ENCODE measurements at regions not wholly inside any gene's neighbourhood (a gene's known extent, or its start where the extent isn't known, plus 50 kb on each side); places are given as distances from the start of the nearest gene placed in this dataset.
"Not testable (repeated sequence)": the region's sequence is repeated elsewhere in the genome, so short reads cannot be mapped to it uniquely, and the experiment has no call there.

DNA sequence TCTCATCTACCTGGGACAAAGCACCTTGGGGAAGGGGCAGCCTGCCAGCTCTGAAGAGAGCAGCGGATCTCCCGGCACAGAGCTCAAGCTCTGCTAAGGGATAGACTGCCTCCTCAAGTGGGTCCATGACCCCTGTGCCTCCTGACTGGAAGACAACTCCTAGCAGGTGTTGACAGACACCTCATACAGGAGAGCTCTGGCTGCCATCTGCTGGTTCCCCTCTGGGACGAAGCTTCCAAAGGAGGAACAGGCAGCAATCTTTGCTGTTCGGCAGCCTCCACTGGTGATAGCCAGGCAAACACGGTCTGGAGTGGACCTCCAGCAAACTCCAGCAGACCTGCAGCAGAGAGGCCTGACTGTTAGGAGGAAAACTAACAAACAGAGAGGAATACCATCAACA is 549.9 kb upstream of the LRATD1 start:
- Histone ChIP-seq H3K36me3 (no peaks in the 10 kb centered on the region), H3K27me3 (no peaks in the 10 kb centered on the region), H3K4me3 (no peak overlapping the region), H3K27ac (no peak overlapping the region), H3K9me3 (no peaks in the 10 kb centered on the region), H3K4me1 (no peaks in the 10 kb centered on the region)
- no peak for TF ChIP-seq POLR2A (IDR thresholded peaks at IDR 0.05)
- TF ChIP-seq, protein P1, sequence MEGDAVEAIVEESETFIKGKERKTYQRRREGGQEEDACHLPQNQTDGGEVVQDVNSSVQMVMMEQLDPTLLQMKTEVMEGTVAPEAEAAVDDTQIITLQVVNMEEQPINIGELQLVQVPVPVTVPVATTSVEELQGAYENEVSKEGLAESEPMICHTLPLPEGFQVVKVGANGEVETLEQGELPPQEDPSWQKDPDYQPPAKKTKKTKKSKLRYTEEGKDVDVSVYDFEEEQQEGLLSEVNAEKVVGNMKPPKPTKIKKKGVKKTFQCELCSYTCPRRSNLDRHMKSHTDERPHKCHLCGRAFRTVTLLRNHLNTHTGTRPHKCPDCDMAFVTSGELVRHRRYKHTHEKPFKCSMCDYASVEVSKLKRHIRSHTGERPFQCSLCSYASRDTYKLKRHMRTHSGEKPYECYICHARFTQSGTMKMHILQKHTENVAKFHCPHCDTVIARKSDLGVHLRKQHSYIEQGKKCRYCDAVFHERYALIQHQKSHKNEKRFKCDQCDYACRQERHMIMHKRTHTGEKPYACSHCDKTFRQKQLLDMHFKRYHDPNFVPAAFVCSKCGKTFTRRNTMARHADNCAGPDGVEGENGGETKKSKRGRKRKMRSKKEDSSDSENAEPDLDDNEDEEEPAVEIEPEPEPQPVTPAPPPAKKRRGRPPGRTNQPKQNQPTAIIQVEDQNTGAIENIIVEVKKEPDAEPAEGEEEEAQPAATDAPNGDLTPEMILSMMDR (IDR thresholded peaks at IDR 0.05 in 4 of 5, conservative IDR thresholded peaks at IDR 0.05 in 1 of 5): no peak
- DNase-seq (no peak), ATAC-seq (no peak)
- in situ Hi-C loops (cut with MboI; ENCODE audit: low sequenced_read_pairs in 4 of 4): no loop called here
- intact Hi-C loops (cut with DNase I; ENCODE audit: low total_unique reads): no loop called here

DNA sequence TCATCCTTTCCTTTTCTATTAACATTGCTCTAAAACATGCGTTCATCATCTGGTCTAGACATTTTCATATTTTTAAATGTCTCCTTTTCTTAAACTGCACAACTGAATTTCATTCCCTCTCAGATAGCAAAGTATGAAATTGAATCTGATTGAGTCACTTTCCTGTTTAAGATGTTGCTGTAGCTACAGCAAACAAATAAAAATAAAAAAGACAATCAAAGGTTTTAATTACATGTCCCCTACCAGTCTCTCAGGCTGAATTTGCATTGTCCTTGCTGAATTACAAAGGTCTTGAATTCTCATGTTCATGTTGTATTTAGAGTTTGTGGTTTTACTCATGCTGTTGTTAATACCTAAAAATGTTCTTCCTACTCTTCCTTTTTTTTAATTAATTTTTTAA is 537.9 kb upstream of the LRATD1 start:
- intact Hi-C loops (cut with DNase I; ENCODE audit: low total_unique reads): no loop called here
- H3K9me3 ChIP-seq: no peaks in the 10 kb centered on the region
- no peak for ATAC-seq
- no peak for DNase-seq
- no peak overlapping the region for H3K4me3 ChIP-seq
- H3K36me3 ChIP-seq: no peaks in the 10 kb centered on the region
- in situ Hi-C loops (cut with MboI; ENCODE audit: low sequenced_read_pairs in 4 of 4): no loop called here
- no peaks in the 10 kb centered on the region for H3K27me3 ChIP-seq
- H3K27ac ChIP-seq: no peak overlapping the region
- no peaks in the 10 kb centered on the region for H3K4me1 ChIP-seq
- no peak for TF ChIP-seq POLR2A (IDR thresholded peaks at IDR 0.05)
- TF ChIP-seq, protein P1 (IDR thresholded peaks at IDR 0.05 in 4 of 5, conservative IDR thresholded peaks at IDR 0.05 in 1 of 5): no peak

DNA sequence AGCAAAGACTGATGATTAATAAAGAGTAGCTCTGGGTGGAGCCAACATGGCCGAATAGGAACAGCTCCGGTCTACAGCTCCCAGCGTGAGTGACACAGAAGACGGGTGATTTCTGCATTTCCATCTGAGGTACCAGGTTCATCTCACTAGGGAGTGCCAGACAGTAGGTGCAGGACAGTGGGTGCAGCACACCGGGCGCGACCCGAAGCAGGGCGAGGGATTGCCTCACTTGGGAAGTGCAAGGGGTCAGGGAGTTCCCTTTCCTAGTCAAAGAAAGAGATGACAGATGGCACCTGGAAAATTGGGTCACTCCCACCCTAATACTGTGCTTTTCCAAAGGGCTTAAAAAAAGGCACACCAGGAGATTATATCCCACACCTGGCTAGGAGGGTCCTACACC is 533.4 kb upstream of the LRATD1 start:
- H3K27ac ChIP-seq; H3K4me1 ChIP-seq; H3K4me3 ChIP-seq; H3K36me3 ChIP-seq; in situ Hi-C loops (cut with MboI; ENCODE audit: low sequenced_read_pairs in 4 of 4); ATAC-seq; H3K27me3 ChIP-seq; DNase-seq; intact Hi-C loops (cut with DNase I; ENCODE audit: low total_unique reads); H3K9me3 ChIP-seq: not testable (repeated sequence)

GRCh38 chr2:14114275-14114674 is 518.2 kb upstream of the LRATD1 start:
- intact Hi-C loops (cut with DNase I; ENCODE audit: low total_unique reads) (no loop called here), in situ Hi-C loops (cut with MboI; ENCODE audit: low sequenced_read_pairs in 4 of 4) (no loop called here)
- ATAC-seq (no peak), DNase-seq (no peak)
- H3K27me3 ChIP-seq: no peaks in the 10 kb centered on the region
- H3K27ac ChIP-seq: no peak overlapping the region
- no peaks in the 10 kb centered on the region for H3K36me3 ChIP-seq
- H3K4me3 ChIP-seq: no peak overlapping the region
- TF ChIP-seq, protein P1 (IDR thresholded peaks at IDR 0.05 in 4 of 5, conservative IDR thresholded peaks at IDR 0.05 in 1 of 5): no peak
- no peak for TF ChIP-seq POLR2A (IDR thresholded peaks at IDR 0.05)
- H3K4me1 ChIP-seq: no peaks in the 10 kb centered on the region
- no peaks in the 10 kb centered on the region for H3K9me3 ChIP-seq

- DNase-seq: no peak
- no peaks in the 10 kb centered on the region for H3K4me1 ChIP-seq
- in situ Hi-C loops (cut with MboI; ENCODE audit: low sequenced_read_pairs in 4 of 4): no loop called here
- no peak for ATAC-seq
- H3K27me3 ChIP-seq: no peaks in the 10 kb centered on the region
- no peak overlapping the region for H3K4me3 ChIP-seq
- intact Hi-C loops (cut with DNase I; ENCODE audit: low total_unique reads): no loop called here
- H3K27ac ChIP-seq: no peak overlapping the region
- H3K36me3 ChIP-seq: no peaks in the 10 kb centered on the region
- no peaks in the 10 kb centered on the region for H3K9me3 ChIP-seq
- no peak for TF ChIP-seq POLR2A (IDR thresholded peaks at IDR 0.05)
Measured at GRCh38 chr2:14120376-14120775, 512.1 kb upstream of the LRATD1 start.

DNA sequence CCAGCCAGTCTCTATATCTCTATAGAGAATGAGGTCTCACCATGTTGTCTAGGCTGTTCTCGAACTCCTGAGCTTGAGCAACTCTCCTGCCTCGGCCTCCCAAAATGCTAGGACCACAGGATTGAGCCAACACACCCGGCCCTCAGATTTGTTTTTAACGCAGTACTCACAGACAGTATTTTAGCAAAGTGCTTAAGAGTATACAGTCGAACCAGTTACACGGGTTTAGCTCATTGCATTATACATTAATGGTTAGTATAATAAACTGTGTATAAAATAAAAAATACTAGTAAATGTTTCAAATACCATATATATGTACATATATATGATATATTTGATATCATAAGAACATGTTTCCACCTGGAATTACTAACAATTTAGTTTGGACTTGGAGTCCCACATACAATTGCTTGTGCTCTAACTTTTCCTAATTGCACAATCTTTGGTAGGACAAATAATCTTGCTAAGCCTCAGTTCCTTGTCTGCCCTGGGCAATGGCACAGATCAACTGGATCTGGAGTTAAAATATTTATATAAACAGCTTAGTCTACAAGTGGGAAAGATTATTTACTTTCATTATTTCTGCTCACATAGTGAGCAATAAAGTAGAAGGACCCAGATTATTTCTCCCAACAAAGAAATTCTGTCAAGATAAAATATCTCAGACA is 508.9 kb upstream of the LRATD1 start:
- no peak overlapping the region for H3K27ac ChIP-seq
- intact Hi-C loops (cut with DNase I; ENCODE audit: low total_unique reads): no loop called here
- no peaks in the 10 kb centered on the region for H3K4me1 ChIP-seq
- H3K36me3 ChIP-seq: no peaks in the 10 kb centered on the region
- TF ChIP-seq, protein P1 (IDR thresholded peaks at IDR 0.05 in 4 of 5, conservative IDR thresholded peaks at IDR 0.05 in 1 of 5): no peak
- TF ChIP-seq POLR2A (IDR thresholded peaks at IDR 0.05): no peak
- no peaks in the 10 kb centered on the region for H3K27me3 ChIP-seq
- no peak overlapping the region for H3K4me3 ChIP-seq
- no peak for ATAC-seq
- in situ Hi-C loops (cut with MboI; ENCODE audit: low sequenced_read_pairs in 4 of 4): no loop called here
- no peaks in the 10 kb centered on the region for H3K9me3 ChIP-seq
- DNase-seq: no peak

Measured in gastrocnemius medialis (tissue), 4 donors.